ENCODE measurements at regions not wholly inside any gene's neighbourhood (a gene's known extent, or its start where the extent isn't known, plus 50 kb on each side); places are given as distances from the start of the nearest gene placed in this dataset.

- Histone ChIP-seq H3K27me3 (no peaks in the 10 kb centered on the region), H3K4me1 (ENCODE audit: insufficient read depth) (no peaks in the 10 kb centered on the region), H3K9me3 (no peaks in the 10 kb centered on the region), H3K36me3 (no peaks in the 10 kb centered on the region), H3K27ac (no peak overlapping the region), H3K4me3 (no peak overlapping the region)
- TF ChIP-seq CTCF (IDR thresholded peaks at IDR 0.05), result no peak
- DNase-seq, result no peak
- intact Hi-C loops (cut with DNase I), result no loop called here
- WGBS, 3 donors, result 51 to 54% (median 53%) methylated on average over 6 of the region's 6 CpGs
These were observed 185.6 kb upstream of the COPS8 start for GRCh38 chr2:236899950-236900640.

GRCh38 chr2:236901956-236902355 is 183.7 kb upstream of the COPS8 start:
- H3K4me1 ChIP-seq (ENCODE audit: insufficient read depth), result no peaks in the 10 kb centered on the region
- H3K36me3 ChIP-seq, result no peaks in the 10 kb centered on the region
- H3K9me3 ChIP-seq, result no peaks in the 10 kb centered on the region
- H3K27ac ChIP-seq, result no peak overlapping the region
- DNase-seq, result no peak
- no peak overlapping the region for H3K4me3 ChIP-seq
- H3K27me3 ChIP-seq, result no peaks in the 10 kb centered on the region
- WGBS, 3 donors, result 73 to 80% (median 78%) methylated on average over 4 of the region's 4 CpGs
- intact Hi-C loops (cut with DNase I), result no loop called here
- TF ChIP-seq POLR2A (IDR thresholded peaks at IDR 0.05), result no peak

GRCh38 chr2:236903978-236904377 is 181.7 kb upstream of the COPS8 start:
- WGBS, 3 donors, result 87 to 94% (median 92%) methylated on average over 11 of the region's 11 CpGs
- Histone ChIP-seq H3K27me3 (no peaks in the 10 kb centered on the region), H3K36me3 (no peaks in the 10 kb centered on the region), H3K4me1 (ENCODE audit: insufficient read depth) (no peaks in the 10 kb centered on the region), H3K27ac (no peak overlapping the region), H3K9me3 (no peaks in the 10 kb centered on the region), H3K4me3 (no peak overlapping the region)
- no peak for DNase-seq
- TF ChIP-seq POLR2A (IDR thresholded peaks at IDR 0.05), result no peak
- TF ChIP-seq CTCF (IDR thresholded peaks at IDR 0.05), result no peak
- no peak for TF ChIP-seq EP300 (IDR thresholded peaks at IDR 0.05)
- intact Hi-C loops (cut with DNase I), result no loop called here

GRCh38 chr2:236904389-236905263 is 181.1 kb upstream of the COPS8 start:
- Histone ChIP-seq H3K36me3 (no peaks in the 10 kb centered on the region), H3K27ac (no peak overlapping the region), H3K27me3 (no peaks in the 10 kb centered on the region), H3K9me3 (no peaks in the 10 kb centered on the region), H3K4me3 (no peak overlapping the region), H3K4me1 (ENCODE audit: insufficient read depth) (no peaks in the 10 kb centered on the region)
- 81 to 84% (median 84%) methylated on average over 13 of the region's 13 CpGs for WGBS, 3 donors
- no peak for DNase-seq
- TF ChIP-seq EP300 (IDR thresholded peaks at IDR 0.05) (no peak), POLR2A (IDR thresholded peaks at IDR 0.05) (no peak), CTCF (IDR thresholded peaks at IDR 0.05) (no peak)
- intact Hi-C loops (cut with DNase I), result no loop called here

GRCh38 chr2:236905976-236906375 is 179.7 kb upstream of the COPS8 start:
- Histone ChIP-seq H3K9me3 (no peaks in the 10 kb centered on the region), H3K36me3 (no peaks in the 10 kb centered on the region), H3K4me1 (ENCODE audit: insufficient read depth) (no peaks in the 10 kb centered on the region), H3K27me3 (no peaks in the 10 kb centered on the region), H3K4me3 (no peak overlapping the region), H3K27ac (no peak overlapping the region)
- no peak for TF ChIP-seq CTCF (IDR thresholded peaks at IDR 0.05)
- TF ChIP-seq POLR2A (IDR thresholded peaks at IDR 0.05), result no peak
- no peak for TF ChIP-seq EP300 (IDR thresholded peaks at IDR 0.05)
- WGBS, 3 donors, result 51 to 77% (median 64%) methylated on average over 8 of the region's 8 CpGs
- intact Hi-C loops (cut with DNase I), result no loop called here
- no peak for DNase-seq

Measured in ovary (tissue), 7 donors.